Urinary bladder (tissue), 3 donors: ENCODE measurements at regions not wholly inside any gene's neighbourhood (a gene's known extent, or its start where the extent isn't known, plus 50 kb on each side); places are given as distances from the start of the nearest gene placed in this dataset.

ENCODE experiments used
- DNase-seq: peaks from one replicate; pipeline ENCODE4 v3.0.0-alpha.2; 2015; ENCODE audit errors: extremely low spot score
- H3K27ac ChIP-seq: one replicate; pipeline ENCODE4 v1.5.1; 2013; ENCODE audit warnings: low read depth, mild to moderate bottlenecking, moderate library complexity
- H3K36me3 ChIP-seq: one replicate; pipeline ENCODE4 v1.6.1; 2013; ENCODE audit warnings: mild to moderate bottlenecking, moderate library complexity; ENCODE audit not compliant: insufficient read depth
- H3K4me1 ChIP-seq: one replicate; pipeline ENCODE4 v1.6.1; 2013; ENCODE audit warnings: mild to moderate bottlenecking, moderate library complexity; ENCODE audit not compliant: insufficient read depth
- H3K4me3 ChIP-seq: one replicate; pipeline ENCODE4 v1.5.1; 2013; ENCODE audit warnings: low read depth, low read length
- WGBS: extraction: QIAGEN DNeasy Blood & Tissue Kit; methylation state at CpG from one replicate; pipeline ENCODE4 v1.1.7; 2013; 5-methylcytosine and 5-hydroxymethylcytosine counted together
- donor health status: healthy with polysubstance abuse.
- donor health status: healthy.

- WGBS, result 88% methylated on average over 1 of the region's 1 CpG
- H3K36me3 ChIP-seq, result no peaks in the 10 kb centered on the region
- no peak for DNase-seq
Observed at GRCh38 chrX:15191830-15192229, 78.1 kb downstream of the ASB9 start.

GRCh38 chrX:15188039-15188438, 81.8 kb downstream of the ASB9 start:
- WGBS, result 100% methylated on average over 1 of the region's 1 CpG
- no peak for DNase-seq
- H3K4me3 ChIP-seq, result no peak overlapping the region
- no peaks in the 10 kb centered on the region for H3K4me1 ChIP-seq
- H3K36me3 ChIP-seq, result no peaks in the 10 kb centered on the region
- no peak overlapping the region for H3K27ac ChIP-seq

More at GRCh38 chrX:15191830-15192229, 78.1 kb downstream of the ASB9 start:
- Histone ChIP-seq H3K27ac (no peak overlapping the region), H3K4me3 (no peak overlapping the region), H3K4me1 (no peaks in the 10 kb centered on the region)

GRCh38 chrX:15177316-15177715, 92.6 kb downstream of the ASB9 start:
- no peak overlapping the region for H3K27ac ChIP-seq
- no peaks in the 10 kb centered on the region for H3K4me1 ChIP-seq
- no peaks in the 10 kb centered on the region for H3K36me3 ChIP-seq
- no peak overlapping the region for H3K4me3 ChIP-seq
- WGBS, result 86% methylated on average over 3 of the region's 3 CpGs
- DNase-seq, result no peak

GRCh38 chrX:15173411-15173810, 96.5 kb downstream of the ASB9 start:
- Histone ChIP-seq H3K27ac (no peak overlapping the region), H3K4me3 (no peak overlapping the region), H3K4me1 (no peaks in the 10 kb centered on the region), H3K36me3 (no peaks in the 10 kb centered on the region)
- 80% methylated on average over 5 of the region's 5 CpGs for WGBS
- no peak for DNase-seq

- no peaks in the 10 kb centered on the region for H3K36me3 ChIP-seq
- WGBS, result 44% methylated on average over 2 of the region's 2 CpGs
- no peak for DNase-seq
- H3K27ac ChIP-seq, result no peak overlapping the region
- no peaks in the 10 kb centered on the region for H3K4me1 ChIP-seq
- H3K4me3 ChIP-seq, result no peak overlapping the region
Observed at GRCh38 chrX:15170927-15171326, 99.0 kb downstream of the ASB9 start.

- Histone ChIP-seq H3K27ac (no peak overlapping the region), H3K36me3 (no peaks in the 10 kb centered on the region), H3K4me3 (no peak overlapping the region), H3K4me1 (no peaks in the 10 kb centered on the region)
- DNase-seq, result no peak
- 71% methylated on average over 3 of the region's 3 CpGs for WGBS
Observed at GRCh38 chrX:15167826-15168225, 102.1 kb downstream of the ASB9 start.

GRCh38 chrX:15165832-15166231, 104.1 kb downstream of the ASB9 start:
- WGBS, result 63% methylated on average over 4 of the region's 4 CpGs

GRCh38 chrX:15163131-15163530, 106.8 kb downstream of the ASB9 start:
- H3K27ac ChIP-seq, result no peak overlapping the region
- WGBS, result 91% methylated on average over 3 of the region's 3 CpGs
- no peaks in the 10 kb centered on the region for H3K4me1 ChIP-seq
- H3K4me3 ChIP-seq, result no peak overlapping the region
- no peak for DNase-seq
- H3K36me3 ChIP-seq, result no peaks in the 10 kb centered on the region

More at GRCh38 chrX:15165832-15166231, 104.1 kb downstream of the ASB9 start:
- no peak overlapping the region for H3K4me3 ChIP-seq
- no peaks in the 10 kb centered on the region for H3K4me1 ChIP-seq
- no peak overlapping the region for H3K27ac ChIP-seq
- no peak for DNase-seq
- no peaks in the 10 kb centered on the region for H3K36me3 ChIP-seq

GRCh38 chrX:15160558-15161095, 109.3 kb downstream of the ASB9 start:
- Histone ChIP-seq H3K4me1 (no peaks in the 10 kb centered on the region), H3K4me3 (no peak overlapping the region), H3K27ac (no peak overlapping the region), H3K36me3 (no peaks in the 10 kb centered on the region)
- no peak for DNase-seq
- 53% methylated on average over 5 of the region's 5 CpGs for WGBS

GRCh38 chrX:15158736-15159406, 111.0 kb downstream of the ASB9 start:
- Histone ChIP-seq H3K4me3 (no peak overlapping the region), H3K27ac (no peak overlapping the region), H3K4me1 (no peaks in the 10 kb centered on the region), H3K36me3 (no peaks in the 10 kb centered on the region)
- 90% methylated on average over 7 of the region's 7 CpGs for WGBS
- DNase-seq, result no peak

- 65% methylated on average over 1 of the region's 1 CpG for WGBS
- Histone ChIP-seq H3K36me3 (no peaks in the 10 kb centered on the region), H3K4me1 (no peaks in the 10 kb centered on the region), H3K27ac (no peak overlapping the region), H3K4me3 (no peak overlapping the region)
- DNase-seq, result no peak
Observed at GRCh38 chrX:15158350-15158735, 111.5 kb downstream of the ASB9 start.

GRCh38 chrX:15157624-15158023, 112.3 kb downstream of the ASB9 start:
- Histone ChIP-seq H3K4me1 (no peaks in the 10 kb centered on the region), H3K27ac (no peak overlapping the region), H3K36me3 (no peaks in the 10 kb centered on the region), H3K4me3 (no peak overlapping the region)
- no peak for DNase-seq
- 94% methylated on average over 2 of the region's 2 CpGs for WGBS

GRCh38 chrX:15151267-15152186, 118.4 kb downstream of the ASB9 start:
- H3K4me3 ChIP-seq, result no peak overlapping the region
- DNase-seq, result no peak
- 79% methylated on average over 4 of the region's 4 CpGs for WGBS
- H3K4me1 ChIP-seq, result no peaks in the 10 kb centered on the region
- no peaks in the 10 kb centered on the region for H3K36me3 ChIP-seq
- H3K27ac ChIP-seq, result no peak overlapping the region

- WGBS, result 91% methylated on average over 1 of the region's 1 CpG
- no peak overlapping the region for H3K27ac ChIP-seq
- H3K36me3 ChIP-seq, result no peaks in the 10 kb centered on the region
- no peak overlapping the region for H3K4me3 ChIP-seq
- H3K4me1 ChIP-seq, result no peaks in the 10 kb centered on the region
- DNase-seq, result no peak
Observed at GRCh38 chrX:15150586-15150985, 119.3 kb downstream of the ASB9 start.
